ENCODE measurements at regions not wholly inside any gene's neighbourhood (a gene's known extent, or its start where the extent isn't known, plus 50 kb on each side); places are given as distances from the start of the nearest gene placed in this dataset.

- FAIRE-seq = no peak
Observed at GRCh38 chr1:59100708-59101374, 196.1 kb upstream of the FGGY start.

- no peak for FAIRE-seq
Observed at GRCh38 chr1:59101518-59101917, 195.4 kb upstream of the FGGY start.

- no peak for FAIRE-seq
Observed at GRCh38 chr1:59103457-59103856, 193.4 kb upstream of the FGGY start.

GRCh38 chr1:59104191-59104760, 192.6 kb upstream of the FGGY start:
- no peak for FAIRE-seq

- no peak for FAIRE-seq
Observed at GRCh38 chr1:59105548-59106507, 191.1 kb upstream of the FGGY start.

GRCh38 chr1:59107516-59107915, 189.4 kb upstream of the FGGY start:
- no peak for FAIRE-seq

GRCh38 chr1:59107916-59108315, 189.0 kb upstream of the FGGY start:
- FAIRE-seq = no peak

- no peak for FAIRE-seq
Observed at GRCh38 chr1:59108481-59109317, 188.2 kb upstream of the FGGY start.

- FAIRE-seq = no peak
Observed at GRCh38 chr1:59110271-59110670, 186.6 kb upstream of the FGGY start.

GRCh38 chr1:59113876-59114457, 182.9 kb upstream of the FGGY start:
- FAIRE-seq = no peak

GRCh38 chr1:59115865-59116264, 181.0 kb upstream of the FGGY start:
- no peak for FAIRE-seq

- no peak for FAIRE-seq
Observed at GRCh38 chr1:59116920-59117542, 179.9 kb upstream of the FGGY start.

- no peak for FAIRE-seq
Observed at GRCh38 chr1:59122527-59122926, 174.4 kb upstream of the FGGY start.

- no peak for FAIRE-seq
Observed at GRCh38 chr1:59123081-59123681, 173.7 kb upstream of the FGGY start.

- FAIRE-seq = no peak
Observed at GRCh38 chr1:59124166-59124565, 172.7 kb upstream of the FGGY start.

- no peak for FAIRE-seq
Observed at GRCh38 chr1:59125154-59125553, 171.7 kb upstream of the FGGY start.

- no peak for FAIRE-seq
Observed at GRCh38 chr1:59125676-59126320, 171.1 kb upstream of the FGGY start.

- no peak for FAIRE-seq
Observed at GRCh38 chr1:59126366-59126765, 170.5 kb upstream of the FGGY start.

- FAIRE-seq = no peak
Observed at GRCh38 chr1:59128239-59128736, 168.6 kb upstream of the FGGY start.

GRCh38 chr1:59128784-59129227, 168.1 kb upstream of the FGGY start:
- no peak for FAIRE-seq

GRCh38 chr1:59132295-59132694, 164.6 kb upstream of the FGGY start:
- FAIRE-seq = no peak

Measured in islet of Langerhans (tissue), 1 donor.